OCI-LY7 (cell line): ENCODE measurements at regions not wholly inside any gene's neighbourhood (a gene's known extent, or its start where the extent isn't known, plus 50 kb on each side); places are given as distances from the start of the nearest gene placed in this dataset.

Experiments used
- BruUV-seq: library from RNA; stranded (reverse); fragments of 400-500 nt; replicated peaks from 2 replicates; lab custom pipeline; 2021; lab: Mats Ljungman, UMichigan
- CTCF ChIA-PET: fragments of 300-600 bp; sonication (Branson Sonifier 250); formaldehyde crosslinking; loops from one replicate; lab custom pipeline; 2022; ENCODE audit warnings: antibody characterized with exemption; ENCODE audit not compliant: unreplicated experiment; lab: Charles Lee
- POLR2A ChIA-PET: fragments of 300-600 bp; sonication (Branson Sonifier 250); formaldehyde crosslinking; loops from one replicate; lab custom pipeline; 2022; ENCODE audit warnings: antibody characterized with exemption; lab: Charles Lee
- DNase-seq: peaks from one replicate; pipeline ENCODE4 v3.0.0-alpha.2; 2015; ENCODE audit warnings: low spot score
- H2AFZ ChIP-seq: fragments of 200-600 bp; sonication (generic), shearing (Covaris generic); 2 replicates; pipeline ENCODE4 v1.6.1; 2014; ENCODE audit warnings: mild to moderate bottlenecking, antibody characterized with exemption, low read length, moderate library complexity
- H3K27ac ChIP-seq: fragments of 200-600 bp; sonication (generic); 2 replicates; pipeline ENCODE4 v1.5.1; 2014; ENCODE audit warnings: mixed run types, low read depth, mild to moderate bottlenecking, moderate library complexity, low read length, inconsistent platforms; ENCODE audit not compliant: poor library complexity, severe bottlenecking
- H3K36me3 ChIP-seq: fragments of 200-600 bp; sonication (generic); 2 replicates; pipeline ENCODE4 v1.6.1; 2014; ENCODE audit warnings: mild to moderate bottlenecking, antibody characterized with exemption, low read length, moderate library complexity, mixed read lengths; ENCODE audit not compliant: insufficient read depth
- H3K4me1 ChIP-seq: fragments of 200-600 bp; sonication (generic); 2 replicates; pipeline ENCODE4 v1.5.1; 2014; ENCODE audit warnings: mild to moderate bottlenecking, low read length; ENCODE audit not compliant: insufficient read depth, poor library complexity, severe bottlenecking
- H3K4me2 ChIP-seq: fragments of 200-600 bp; sonication (generic); 2 replicates; pipeline ENCODE4 v1.6.1; 2014; ENCODE audit warnings: mild to moderate bottlenecking, low read length
- H3K4me3 ChIP-seq: fragments of 200-600 bp; sonication (generic); 2 replicates; pipeline ENCODE4 v1.5.1; 2014; ENCODE audit warnings: mild to moderate bottlenecking, low read depth, low read length; ENCODE audit not compliant: poor library complexity, severe bottlenecking
- H3K79me2 ChIP-seq: fragments of 200-600 bp; sonication (generic); 2 replicates; pipeline ENCODE4 v1.6.1; 2016; ENCODE audit warnings: low read depth, mild to moderate bottlenecking, low read length, moderate library complexity, mixed read lengths; ENCODE audit not compliant: insufficient read depth
- H3K9me2 ChIP-seq: fragments of 200-600 bp; sonication (generic); 2 replicates; pipeline ENCODE4 v1.6.1; 2016; ENCODE audit warnings: mild to moderate bottlenecking, low read length, mixed read lengths; ENCODE audit not compliant: insufficient read depth
- H3K9me3 ChIP-seq: fragments of 200-600 bp; sonication (generic); 2 replicates; pipeline ENCODE4 v1.6.1; 2014; ENCODE audit warnings: mild to moderate bottlenecking, mixed run types, low read length, mixed read lengths
- H4K20me1 ChIP-seq: fragments of 200-600 bp; sonication (generic); 2 replicates; pipeline ENCODE4 v1.6.1; 2014; ENCODE audit warnings: mild to moderate bottlenecking, antibody characterized with exemption, low read length, moderate library complexity, mixed read lengths; ENCODE audit not compliant: insufficient read depth
- CTCF ChIP-seq: fragments of 200-600 bp; sonication (generic); conservative IDR thresholded peaks from 2 replicates; pipeline ENCODE4 v1.5.1; 2014; ENCODE audit warnings: mild to moderate bottlenecking, antibody characterized with exemption, low read length, moderate library complexity, mixed read lengths
- EZH2phosphoT487 ChIP-seq: fragments of 200-600 bp; sonication (generic); IDR thresholded peaks from 2 replicates; pipeline ENCODE4 v1.6.1; 2018; ENCODE audit warnings: low read depth, borderline replicate concordance, mild to moderate bottlenecking, mixed run types, antibody characterized with exemption, low read length, moderate library complexity, mixed read lengths
- intact Hi-C: fragments of 100-400 bp; cut with micrococcal nuclease; formaldehyde crosslinking; loops from one replicate; pipeline ENCODE4 v1.10.0; 2022; ENCODE audit not compliant: unreplicated experiment

GRCh38 chr10:55747244-55747643 lies 613.8 kb downstream of the ZWINT start:
- intact Hi-C loops, result no loop called here
- CTCF ChIA-PET, result no interaction called here

GRCh38 chr10:55746002-55746401 lies 615.1 kb downstream of the ZWINT start:
- intact Hi-C loops, result no loop called here
- ChIA-PET POLR2A (interaction anchor here (1.2 kb wide), 1 partner anchor 276 kb away, joined by 3 read pairs; no protein-coding TSS in a partner anchor), CTCF (no interaction called here)
- no TSS peak for BruUV-seq
- H4K20me1 ChIP-seq, result no peaks in the 10 kb centered on the region
- no peaks in the 10 kb centered on the region for H3K9me3 ChIP-seq
- H3K4me2 ChIP-seq, result no peak overlapping the region
- no peaks in the 10 kb centered on the region for H3K9me2 ChIP-seq
- H3K27ac ChIP-seq, result no peak overlapping the region
- no peak for TF ChIP-seq EZH2phosphoT487
- TF ChIP-seq CTCF, result no peak
- no peak overlapping the region for H3K4me3 ChIP-seq
- no peak for DNase-seq
- no peak overlapping the region for H2AFZ ChIP-seq
- H3K36me3 ChIP-seq, result no peaks in the 10 kb centered on the region
- H3K79me2 ChIP-seq, result no peaks in the 10 kb centered on the region
- H3K4me1 ChIP-seq, result no peaks in the 10 kb centered on the region

More at GRCh38 chr10:55747244-55747643, 613.8 kb downstream of the ZWINT start:
- Histone ChIP-seq H3K4me1 (no peaks in the 10 kb centered on the region), H3K4me3 (no peak overlapping the region), H3K36me3 (no peaks in the 10 kb centered on the region), H2AFZ (no peak overlapping the region), H4K20me1 (no peaks in the 10 kb centered on the region), H3K9me2 (no peaks in the 10 kb centered on the region), H3K9me3 (no peaks in the 10 kb centered on the region), H3K79me2 (no peaks in the 10 kb centered on the region), H3K27ac (no peak overlapping the region), H3K4me2 (no peak overlapping the region)
- DNase-seq, result no peak
- TF ChIP-seq CTCF (no peak), EZH2phosphoT487 (no peak)
- POLR2A ChIA-PET, result no interaction called here
- no TSS peak for BruUV-seq

- no peak overlapping the region for H3K4me2 ChIP-seq
- no peaks in the 10 kb centered on the region for H3K9me2 ChIP-seq
- H2AFZ ChIP-seq, result no peak overlapping the region
- BruUV-seq, result no TSS peak
- DNase-seq, result no peak
- TF ChIP-seq EZH2phosphoT487 (no peak), CTCF (no peak)
- H4K20me1 ChIP-seq, result no peaks in the 10 kb centered on the region
- ChIA-PET POLR2A (interaction anchor here (0.7 kb wide), 1 partner anchor 49 kb away, joined by 3 read pairs; no protein-coding TSS in a partner anchor), CTCF (no interaction called here)
- H3K27ac ChIP-seq, result no peak overlapping the region
- no peaks in the 10 kb centered on the region for H3K36me3 ChIP-seq
- H3K9me3 ChIP-seq, result no peaks in the 10 kb centered on the region
- H3K4me1 ChIP-seq, result no peaks in the 10 kb centered on the region
- H3K4me3 ChIP-seq, result no peak overlapping the region
- no peaks in the 10 kb centered on the region for H3K79me2 ChIP-seq
- intact Hi-C loops, result no loop called here
Observed at GRCh38 chr10:55742487-55742886, 618.6 kb downstream of the ZWINT start.
